Trophoblast cell (in vitro differentiated cells and primary cell): ENCODE measurements at regions not wholly inside any gene's neighbourhood (a gene's known extent, or its start where the extent isn't known, plus 50 kb on each side); places are given as distances from the start of the nearest gene placed in this dataset.
A peak's percentile ranks its signal among the peaks of the same experiment; 100 is the strongest.

Source experiments
- DNase-seq, 2 donors: peaks; one replicate each; pipeline ENCODE4 v3.0.0-alpha.2; 2016
- H2AFZ ChIP-seq: 2 replicates; pipeline ENCODE4 v1.6.1; 2013; ENCODE audit warnings: low read length, moderate library complexity, mild to moderate bottlenecking; ENCODE audit not compliant: insufficient read depth, poor library complexity
- H2AK5ac ChIP-seq: 2 replicates; pipeline ENCODE4 v1.6.1; 2013; ENCODE audit warnings: mild to moderate bottlenecking, low read length
- H2BK120ac ChIP-seq: 2 replicates; pipeline ENCODE4 v1.6.1; 2013; ENCODE audit warnings: low read length, mild to moderate bottlenecking, moderate library complexity; ENCODE audit not compliant: insufficient read depth, poor library complexity
- H2BK12ac ChIP-seq: 2 replicates; pipeline ENCODE4 v1.6.1; 2013; ENCODE audit warnings: mild to moderate bottlenecking, low read length, moderate library complexity
- H2BK5ac ChIP-seq: 2 replicates; pipeline ENCODE4 v1.6.1; 2013; ENCODE audit warnings: low read length, low read depth, moderate library complexity, mild to moderate bottlenecking; ENCODE audit not compliant: poor library complexity
- H3K14ac ChIP-seq: 2 replicates; pipeline ENCODE4 v1.6.1; 2013; ENCODE audit warnings: mild to moderate bottlenecking, low read length
- H3K18ac ChIP-seq: 2 replicates; pipeline ENCODE4 v1.6.1; 2013; ENCODE audit warnings: mild to moderate bottlenecking, low read length
- H3K23ac ChIP-seq: 2 replicates; pipeline ENCODE4 v1.6.1; 2013; ENCODE audit warnings: low read length
- H3K27ac ChIP-seq: 2 replicates; pipeline ENCODE4 v1.5.1; 2013; ENCODE audit warnings: low read depth, mild to moderate bottlenecking, inconsistent platforms, low read length, moderate library complexity
- H3K27me3 ChIP-seq: 2 replicates; pipeline ENCODE4 v1.6.1; 2013; ENCODE audit warnings: inconsistent platforms, mild to moderate bottlenecking, low read length, moderate library complexity; ENCODE audit not compliant: insufficient read depth
- H3K36me3 ChIP-seq, 2 experiments: 1 replicate in 1 of 2; 2 replicates in 1 of 2; pipeline ENCODE4 v1.6.1; 2013; ENCODE audit warnings: low read length in 2 of 2, mild to moderate bottlenecking in 2 of 2, moderate library complexity in 1 of 2; ENCODE audit not compliant: insufficient read depth in 2 of 2, control insufficient read depth in 1 of 2
- H3K4ac ChIP-seq: 2 replicates; pipeline ENCODE4 v1.6.1; 2013; ENCODE audit warnings: low read depth, mild to moderate bottlenecking, low read length, moderate library complexity
- H3K4me1 ChIP-seq, 2 experiments: 1 replicate in 1 of 2; 2 replicates in 1 of 2; pipeline ENCODE4 v1.6.1; 2013; ENCODE audit warnings: low read length in 2 of 2, mild to moderate bottlenecking in 2 of 2, moderate library complexity in 1 of 2; ENCODE audit not compliant: insufficient read depth in 2 of 2, control insufficient read depth in 1 of 2
- H3K4me2 ChIP-seq: 2 replicates; pipeline ENCODE4 v1.6.1; 2013; ENCODE audit warnings: inconsistent platforms, mild to moderate bottlenecking, low read length, moderate library complexity
- H3K4me3 ChIP-seq: 2 replicates; pipeline ENCODE4 v1.5.1; 2013; ENCODE audit warnings: mild to moderate bottlenecking, low read depth, low read length, inconsistent platforms
- H3K79me1 ChIP-seq: one replicate; pipeline ENCODE4 v1.6.1; 2013; ENCODE audit warnings: low read length
- H3K79me2 ChIP-seq: 2 replicates; pipeline ENCODE4 v1.6.1; 2013; ENCODE audit warnings: low read length, mild to moderate bottlenecking; ENCODE audit not compliant: control insufficient read depth, insufficient read depth, poor library complexity
- H3K9ac ChIP-seq: 2 replicates; pipeline ENCODE4 v1.6.1; 2013; ENCODE audit warnings: mild to moderate bottlenecking, low read length
- H3K9me3 ChIP-seq: 2 replicates; pipeline ENCODE4 v1.6.1; 2013; ENCODE audit warnings: low read depth, mild to moderate bottlenecking, control low read depth, inconsistent platforms, low read length; ENCODE audit not compliant: insufficient read depth
- H4K12ac ChIP-seq: 2 replicates; pipeline ENCODE4 v1.6.1; 2013; ENCODE audit warnings: low read depth, mild to moderate bottlenecking, low read length, moderate library complexity
- H4K8ac ChIP-seq: 2 replicates; pipeline ENCODE4 v1.6.1; 2013; ENCODE audit warnings: low read depth, mild to moderate bottlenecking, low read length, moderate library complexity
- H4K91ac ChIP-seq: one replicate; pipeline ENCODE4 v1.6.1; 2013; ENCODE audit warnings: low read depth, mild to moderate bottlenecking, low read length, moderate library complexity
- whole genome bisulfite sequencing: extraction: QIAGEN DNeasy Blood & Tissue Kit; methylation state at CpG from one replicate; pipeline ENCODE4 v1.1.7; 2013; ENCODE audit warnings: missing lambda C conversion rate; ENCODE audit not compliant: insufficient read length, insufficient coverage; ENCODE audit errors: extremely low coverage; 5-methylcytosine and 5-hydroxymethylcytosine counted together

GRCh38 chr11:128324051-128324481 lies 263.3 kb downstream of the ETS1 start:
- Histone ChIP-seq H4K91ac (peak overlapping the region; percentile 75), H3K79me2 (no peaks in the 10 kb centered on the region), H3K23ac (no peak overlapping the region), H3K4me1 (peaks cover 13 to 14% of the 10 kb centered on the region in 2 experiments), H3K9ac (no peak overlapping the region), H2BK120ac (no peak overlapping the region), H3K79me1 (peaks cover 16% of the 10 kb centered on the region), H3K4ac (no peak overlapping the region), H3K4me3 (no peak overlapping the region), H3K9me3 (no peaks in the 10 kb centered on the region), H3K36me3 (no peaks in the 10 kb centered on the region), H4K8ac (no peak overlapping the region), H2AK5ac (peak overlapping the region; percentile 9), H4K12ac (no peak overlapping the region), H3K27me3 (no peaks in the 10 kb centered on the region), H2BK12ac (peak overlapping the region; percentile 67), H3K14ac (peak overlapping the region; percentile 13), H3K4me2 (no peak overlapping the region), H2BK5ac (peak overlapping the region; percentile 37), H2AFZ (no peak overlapping the region), H3K27ac (no peak overlapping the region), H3K18ac (no peak overlapping the region)
- no peak for DNase-seq
- no CpG with 5 or more reads among the region's 9 CpGs for WGBS

- Histone ChIP-seq H3K23ac (no peak overlapping the region), H3K14ac (peak overlapping the region; percentile 73), H2AFZ (no peak overlapping the region), H4K8ac (peak overlapping the region; percentile 80), H2AK5ac (peak overlapping the region; percentile 81), H3K4me1 (peaks cover 10 to 11% of the 10 kb centered on the region in 2 experiments), H4K12ac (no peak overlapping the region), H2BK5ac (peak overlapping the region; percentile 67), H3K79me1 (peaks cover 16% of the 10 kb centered on the region), H3K4me2 (no peak overlapping the region), H3K4ac (peak overlapping the region; percentile 59), H3K36me3 (no peaks in the 10 kb centered on the region), H3K27me3 (no peaks in the 10 kb centered on the region), H3K9ac (no peak overlapping the region), H4K91ac (peak overlapping the region; percentile 76), H2BK120ac (peak overlapping the region; percentile 63), H3K9me3 (no peaks in the 10 kb centered on the region), H3K18ac (no peak overlapping the region), H3K4me3 (no peak overlapping the region), H2BK12ac (peak overlapping the region; percentile 33), H3K79me2 (no peaks in the 10 kb centered on the region), H3K27ac (no peak overlapping the region)
- no CpG with 5 or more reads among the region's 2 CpGs for WGBS
- DNase-seq = no peak
These were observed 264.0 kb downstream of the ETS1 start for GRCh38 chr11:128323381-128323780.

GRCh38 chr11:128318856-128319474 lies 268.4 kb downstream of the ETS1 start:
- Histone ChIP-seq H3K9me3 (peaks cover 5% of the 10 kb centered on the region), H4K12ac (no peak overlapping the region), H3K79me1 (peaks cover 9% of the 10 kb centered on the region), H3K14ac (no peak overlapping the region), H3K36me3 (no peaks in the 10 kb centered on the region), H3K4me3 (no peak overlapping the region), H2BK5ac (no peak overlapping the region), H3K23ac (no peak overlapping the region), H3K4ac (no peak overlapping the region), H3K27me3 (no peaks in the 10 kb centered on the region), H2AK5ac (no peak overlapping the region), H4K8ac (no peak overlapping the region), H3K27ac (no peak overlapping the region), H2BK120ac (no peak overlapping the region), H4K91ac (no peak overlapping the region), H3K4me2 (no peak overlapping the region), H3K79me2 (no peaks in the 10 kb centered on the region), H3K18ac (no peak overlapping the region), H3K4me1 (peaks cover 2 to 4% of the 10 kb centered on the region in 2 experiments), H3K9ac (no peak overlapping the region), H2BK12ac (no peak overlapping the region), H2AFZ (no peak overlapping the region)
- no peak for DNase-seq
- no CpG with 5 or more reads among the region's 8 CpGs for WGBS

GRCh38 chr11:128316541-128317227 lies 270.7 kb downstream of the ETS1 start:
- no peak overlapping the region for H3K14ac ChIP-seq
- H3K23ac ChIP-seq = no peak overlapping the region
- no peak overlapping the region for H4K8ac ChIP-seq
- H2BK120ac ChIP-seq = no peak overlapping the region
- no peak overlapping the region for H3K4ac ChIP-seq
- H3K79me1 ChIP-seq = peaks cover 2% of the 10 kb centered on the region
- H3K4me2 ChIP-seq = no peak overlapping the region
- peak in 1 of 2 donors; percentile 14 for DNase-seq
- no peaks in the 10 kb centered on the region for H3K36me3 ChIP-seq
- H3K79me2 ChIP-seq = no peaks in the 10 kb centered on the region
- peaks cover 5% of the 10 kb centered on the region for H3K9me3 ChIP-seq
- H3K4me3 ChIP-seq = no peak overlapping the region
- H4K12ac ChIP-seq = no peak overlapping the region
- no CpG with 5 or more reads among the region's 4 CpGs for WGBS
- H2BK5ac ChIP-seq = no peak overlapping the region
- H3K27ac ChIP-seq = no peak overlapping the region
- H2BK12ac ChIP-seq = no peak overlapping the region
- H2AK5ac ChIP-seq = no peak overlapping the region
- no peaks in the 10 kb centered on the region for H3K27me3 ChIP-seq
- H3K9ac ChIP-seq = no peak overlapping the region
- H3K4me1 ChIP-seq = no peaks in the 10 kb centered on the region
- H2AFZ ChIP-seq = no peak overlapping the region
- no peak overlapping the region for H3K18ac ChIP-seq
- no peak overlapping the region for H4K91ac ChIP-seq
